GM18517 (cell line): ENCODE measurements at regions not wholly inside any gene's neighbourhood (a gene's known extent, or its start where the extent isn't known, plus 50 kb on each side); places are given as distances from the start of the nearest gene placed in this dataset.

ENCODE experiments used
- ATAC-seq: cut with Tn5 transposase; IDR thresholded peaks from one replicate; pipeline ENCODE4 v1.9.1; 2021; ENCODE audit warnings: mild to moderate bottlenecking, moderate library complexity; ENCODE audit not compliant: unreplicated experiment

DNA sequence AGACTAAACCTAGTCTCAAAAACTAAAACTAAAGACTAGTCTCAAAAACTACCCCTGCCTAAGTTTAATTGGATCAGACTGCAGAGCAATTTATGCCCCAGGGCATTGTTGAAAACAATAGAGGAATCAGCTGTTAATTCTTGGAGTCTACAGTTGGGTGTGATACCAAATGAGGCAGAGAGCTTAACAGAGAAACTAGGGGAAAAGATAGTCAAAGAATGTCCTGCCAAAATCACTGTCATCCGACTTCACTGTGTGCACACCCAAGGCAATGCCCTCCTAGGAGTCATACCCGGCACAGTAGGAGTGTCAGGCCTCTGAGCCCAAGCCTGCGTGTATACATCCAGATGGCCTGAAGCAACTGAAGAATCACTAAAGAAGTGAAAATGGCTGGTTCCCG, 90.5 kb upstream of the TOMM7 start:
- ATAC-seq: no peak

DNA sequence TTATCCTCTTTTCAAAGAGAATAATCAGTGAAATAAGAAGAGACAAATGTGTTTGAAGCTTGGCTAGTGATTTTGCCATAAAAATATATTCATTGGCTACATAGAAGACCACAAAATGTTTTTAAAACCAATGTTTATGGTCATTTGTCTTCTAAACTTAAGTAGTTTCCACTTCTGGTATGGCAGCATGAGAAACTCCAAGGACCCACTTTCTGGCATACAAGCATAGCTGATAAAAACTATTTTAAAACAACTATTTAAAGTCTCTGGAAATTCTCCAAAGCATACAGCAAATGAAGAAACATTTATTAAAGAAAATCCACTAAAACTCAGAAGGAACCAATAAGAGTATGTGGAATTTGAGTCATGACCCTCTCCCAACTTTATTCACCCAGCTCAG, 89.2 kb upstream of the TOMM7 start:
- no peak for ATAC-seq

DNA sequence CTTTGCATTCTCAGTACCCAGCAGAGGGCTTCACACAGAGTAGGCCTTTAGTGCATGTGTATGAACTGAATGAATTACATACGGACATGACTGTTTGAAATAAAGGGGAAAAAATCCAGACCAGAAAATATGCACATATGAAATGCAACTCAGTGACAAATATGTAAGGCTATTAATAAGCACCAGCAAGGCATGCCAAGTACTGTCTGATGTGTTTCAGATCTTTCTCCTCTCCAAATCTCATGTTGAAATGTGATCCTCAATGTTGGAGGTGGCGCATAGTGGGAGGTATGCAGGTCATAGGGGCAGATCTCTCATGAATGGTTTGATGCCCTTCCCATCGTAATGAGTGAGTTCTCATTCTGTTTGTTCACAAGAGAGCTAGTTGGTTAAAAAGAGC, 87.3 kb upstream of the TOMM7 start:
- no peak for ATAC-seq

DNA sequence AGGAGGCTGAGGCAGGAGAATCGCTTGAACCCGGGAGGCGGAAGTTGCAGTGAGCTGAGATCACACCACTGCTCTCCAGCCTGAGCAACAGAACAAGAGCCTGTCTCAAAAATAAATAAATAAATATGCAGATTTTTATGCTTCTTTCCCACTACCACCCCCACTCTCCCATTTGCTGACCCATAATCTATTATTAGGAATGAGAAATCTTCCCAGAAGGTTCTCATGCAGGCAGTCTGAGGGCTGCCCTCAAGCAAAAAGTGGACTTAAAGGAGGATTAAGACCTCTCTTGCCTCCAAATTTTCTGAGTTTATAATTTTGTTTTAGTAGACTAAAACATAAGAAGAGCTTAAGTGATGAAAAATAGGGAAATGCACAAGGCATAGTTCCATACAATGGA, 85.2 kb upstream of the TOMM7 start:
- no peak for ATAC-seq

DNA sequence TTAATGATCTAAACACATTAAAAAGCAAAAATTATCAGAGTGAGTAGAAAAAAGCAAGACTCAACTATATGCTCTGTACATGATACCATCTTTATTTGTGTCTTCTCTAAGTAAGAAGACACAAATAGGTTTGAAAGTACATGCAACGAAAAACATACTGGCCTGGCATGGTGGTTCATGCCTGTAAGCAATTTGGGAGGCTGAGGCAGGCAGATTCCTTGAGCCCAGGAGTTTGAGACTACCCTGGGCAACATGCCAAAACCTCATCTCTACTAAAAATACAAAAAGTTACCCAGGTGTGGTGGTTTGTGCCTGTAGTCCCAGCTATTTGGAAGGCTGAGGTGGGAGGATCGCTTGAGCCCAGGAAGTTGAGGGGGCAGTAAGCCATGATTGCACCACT, 78.1 kb upstream of the TOMM7 start:
- no peak for ATAC-seq

DNA sequence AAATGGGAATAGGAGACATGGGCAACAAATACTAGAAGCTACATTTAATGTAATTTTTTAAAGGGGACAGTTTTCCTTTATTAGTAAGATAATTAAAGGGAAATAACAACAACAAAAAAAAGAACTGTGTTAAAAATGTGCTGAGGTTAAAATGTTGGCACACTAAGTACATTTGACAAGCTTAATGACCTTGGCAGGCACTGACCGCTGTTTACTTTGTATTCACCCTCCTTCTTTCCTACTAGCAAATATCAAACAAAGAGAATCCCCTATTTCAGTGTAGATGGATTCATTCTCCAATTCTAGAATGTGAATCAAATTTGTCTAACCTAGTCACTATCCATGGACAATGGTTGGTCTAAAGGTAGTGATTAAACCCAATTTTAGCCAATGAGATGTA, 77.5 kb upstream of the TOMM7 start:
- no peak for ATAC-seq

DNA sequence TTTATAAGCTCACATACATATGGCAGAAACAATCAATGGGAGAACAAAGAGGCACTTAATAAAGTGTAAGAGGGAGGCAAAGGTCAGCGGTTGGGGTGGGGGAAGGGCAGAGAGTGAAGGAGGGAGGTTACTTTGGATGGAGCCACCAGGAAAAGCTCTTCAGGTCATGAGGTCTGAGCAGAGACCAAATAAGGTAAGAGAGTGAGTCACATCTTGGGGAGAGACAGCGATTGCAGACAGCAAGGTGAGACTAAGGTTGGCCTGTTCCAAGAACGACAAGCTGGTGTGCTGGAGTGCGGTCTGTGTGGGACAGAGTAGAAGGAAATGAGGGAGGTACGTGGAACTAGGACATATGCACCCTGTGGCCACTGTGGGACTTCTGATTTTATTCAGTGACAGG, 74.3 kb upstream of the TOMM7 start:
- ATAC-seq: no peak

DNA sequence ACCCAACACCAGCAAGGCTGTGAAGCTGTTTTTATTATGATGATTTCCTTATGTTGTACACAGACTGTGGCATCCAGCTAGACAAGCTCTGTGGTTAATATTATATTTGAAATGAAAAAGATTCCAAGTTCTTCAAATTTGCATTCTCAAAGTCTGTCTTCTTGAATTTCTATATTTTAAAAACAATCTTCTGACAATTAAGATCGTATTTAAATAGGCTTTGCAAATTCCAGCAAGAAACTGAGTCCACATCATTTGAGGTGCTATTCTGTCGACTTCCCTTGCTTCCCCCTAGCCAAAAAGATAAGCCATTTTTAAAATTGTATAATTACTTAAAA, 73.1 kb upstream of the TOMM7 start:
- ATAC-seq: no peak

DNA sequence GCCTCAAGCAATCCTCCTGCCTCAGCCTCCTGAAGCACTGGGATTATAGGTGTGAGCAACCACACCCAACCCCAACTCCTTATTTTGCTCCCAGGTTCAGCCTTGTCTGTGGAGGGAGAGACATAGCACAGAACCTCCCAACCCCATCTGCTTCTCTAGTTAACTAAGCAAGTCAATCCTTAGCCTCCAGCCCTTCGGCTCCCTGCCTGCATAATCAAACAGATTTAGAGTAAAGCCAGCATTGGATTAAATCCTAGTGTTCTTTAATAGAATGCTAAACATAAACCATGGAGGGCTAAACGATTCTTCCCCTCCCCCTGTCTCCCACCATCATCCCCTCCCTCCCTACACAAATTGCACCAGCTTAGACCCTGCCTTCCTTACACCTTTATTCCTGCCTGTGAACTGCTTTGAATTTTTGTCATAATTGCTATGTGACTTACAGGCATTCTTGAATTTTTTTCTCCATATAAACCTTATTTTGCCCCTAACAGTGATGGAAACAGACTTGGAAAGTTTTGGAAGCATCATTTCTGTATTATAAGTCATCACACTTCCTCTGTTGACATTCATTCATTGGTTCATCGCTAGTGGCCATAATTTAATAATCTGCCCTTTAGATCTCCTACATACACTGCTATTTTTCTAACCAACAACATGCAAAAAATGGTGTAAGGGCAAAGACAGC, 72.6 kb upstream of the TOMM7 start:
- ATAC-seq: no peak

DNA sequence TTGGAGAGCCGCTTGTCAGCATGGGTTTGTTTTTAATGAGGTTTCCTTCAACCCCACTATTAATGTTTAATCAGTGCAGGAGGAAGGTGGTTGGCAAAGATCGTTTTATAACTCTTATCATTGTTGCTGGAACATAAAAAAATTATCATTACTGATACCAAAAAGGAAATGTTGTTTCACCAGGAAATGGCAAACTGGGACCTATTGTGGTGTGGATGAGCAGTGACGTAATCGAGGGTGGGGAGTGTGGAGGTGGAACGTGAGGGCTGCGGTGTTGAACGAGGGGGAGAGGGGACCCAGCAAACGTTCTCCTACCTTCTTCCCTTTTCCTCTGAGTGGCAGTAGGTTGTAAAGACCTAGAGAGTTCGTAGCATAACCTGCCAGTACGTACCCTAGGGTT, 71.9 kb upstream of the TOMM7 start:
- no peak for ATAC-seq

DNA sequence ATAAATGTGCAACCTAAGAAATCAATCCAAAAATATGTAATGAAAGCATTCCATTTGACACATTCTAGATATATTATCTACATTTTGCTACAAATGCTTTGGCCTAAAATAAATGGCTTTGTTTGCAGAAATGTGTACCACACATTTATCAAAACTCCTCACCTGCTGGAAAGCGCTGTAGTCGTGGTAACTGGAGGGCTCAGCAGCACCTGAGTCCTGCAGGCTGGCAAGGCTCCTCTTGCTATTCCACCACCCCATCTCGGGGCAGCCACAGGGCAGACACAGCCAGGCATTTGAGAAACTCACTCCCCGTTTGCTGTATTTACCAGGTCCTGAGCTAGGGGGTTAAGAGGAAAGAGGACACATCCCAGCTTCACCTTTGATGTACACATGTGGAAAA, 68.1 kb upstream of the TOMM7 start:
- ATAC-seq: no peak

DNA sequence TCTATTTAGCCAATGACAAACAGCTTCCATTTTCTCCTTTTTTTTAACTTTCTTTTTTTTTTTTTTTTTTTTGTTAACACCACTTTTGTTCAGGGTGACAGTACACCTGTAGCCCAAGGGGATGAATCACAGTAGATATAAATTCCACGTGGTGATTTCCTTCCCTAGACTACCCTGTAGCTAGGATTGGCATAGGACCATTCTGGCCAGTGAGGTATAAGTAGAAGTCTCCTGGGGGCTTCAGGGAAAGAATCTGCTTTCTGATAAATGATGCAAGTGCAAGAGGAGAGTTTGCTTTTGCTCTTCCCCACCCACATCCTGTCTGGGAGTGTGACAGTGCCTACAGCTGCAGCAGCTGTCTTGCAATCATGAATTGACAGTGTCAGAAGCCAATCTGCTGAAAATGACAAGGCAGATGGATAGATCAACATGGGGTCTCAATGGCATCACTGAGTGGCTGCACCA, 63.2 kb upstream of the TOMM7 start:
- peak; percentile 89 for ATAC-seq

DNA sequence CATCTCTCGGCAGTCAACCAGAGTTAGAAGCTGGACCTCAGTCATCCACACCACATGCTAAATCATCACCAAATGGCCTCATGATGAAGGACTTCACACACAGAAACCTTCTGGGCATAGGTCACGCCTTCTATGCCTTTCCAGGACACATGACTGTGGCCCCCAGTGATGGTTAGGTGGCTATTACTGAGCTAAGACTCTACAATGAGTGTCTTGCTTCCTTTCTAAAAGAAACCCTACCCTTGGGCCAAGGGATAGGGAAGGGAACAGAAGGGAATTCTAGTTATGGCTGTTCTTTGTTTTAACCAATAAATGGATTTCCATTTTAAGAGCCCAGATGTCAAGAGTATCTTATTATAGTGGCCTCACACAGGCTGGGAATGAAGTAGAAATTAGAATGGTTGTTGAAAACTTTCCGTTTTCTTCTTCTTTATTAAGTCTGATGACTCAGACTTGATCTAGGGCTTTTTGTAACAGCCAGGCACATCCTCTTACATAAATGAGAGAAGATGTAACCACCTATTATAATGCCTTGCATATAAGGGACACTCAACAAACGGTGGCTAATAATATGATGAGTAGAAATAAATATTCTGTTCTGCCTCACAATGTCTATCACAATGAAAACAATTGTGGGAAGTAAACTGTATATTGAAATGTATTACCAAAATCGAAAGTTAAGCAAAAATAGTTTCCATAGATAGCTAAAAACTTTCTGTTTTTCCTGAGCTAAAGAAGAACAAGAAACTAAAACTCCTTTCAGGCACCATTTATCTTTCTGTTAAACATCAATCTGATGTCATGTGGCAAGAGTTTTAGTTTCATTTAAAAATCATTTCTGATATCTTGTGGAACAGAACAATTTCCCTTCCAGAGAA, 62.5 kb upstream of the TOMM7 start:
- ATAC-seq: peak; percentile 52

DNA sequence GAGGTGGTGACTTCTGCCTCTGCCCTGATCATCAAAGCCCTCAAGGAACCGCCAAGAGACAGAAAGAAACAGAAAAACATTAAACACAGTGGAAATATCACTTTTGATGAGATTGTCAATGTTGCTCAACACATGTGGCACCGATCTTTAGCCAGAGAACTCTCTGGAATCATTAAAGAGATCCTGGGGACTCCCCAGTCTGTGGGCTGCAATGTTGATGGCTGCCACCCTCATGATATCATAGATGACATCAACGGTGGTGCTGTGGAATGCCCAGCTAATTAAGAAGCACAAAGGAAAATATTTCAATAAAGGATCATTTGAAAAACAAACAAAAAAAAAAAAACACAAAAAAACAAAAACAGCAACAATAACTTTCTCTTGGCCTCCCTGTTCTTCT, 59.5 kb upstream of the TOMM7 start:
- ATAC-seq: no peak

DNA sequence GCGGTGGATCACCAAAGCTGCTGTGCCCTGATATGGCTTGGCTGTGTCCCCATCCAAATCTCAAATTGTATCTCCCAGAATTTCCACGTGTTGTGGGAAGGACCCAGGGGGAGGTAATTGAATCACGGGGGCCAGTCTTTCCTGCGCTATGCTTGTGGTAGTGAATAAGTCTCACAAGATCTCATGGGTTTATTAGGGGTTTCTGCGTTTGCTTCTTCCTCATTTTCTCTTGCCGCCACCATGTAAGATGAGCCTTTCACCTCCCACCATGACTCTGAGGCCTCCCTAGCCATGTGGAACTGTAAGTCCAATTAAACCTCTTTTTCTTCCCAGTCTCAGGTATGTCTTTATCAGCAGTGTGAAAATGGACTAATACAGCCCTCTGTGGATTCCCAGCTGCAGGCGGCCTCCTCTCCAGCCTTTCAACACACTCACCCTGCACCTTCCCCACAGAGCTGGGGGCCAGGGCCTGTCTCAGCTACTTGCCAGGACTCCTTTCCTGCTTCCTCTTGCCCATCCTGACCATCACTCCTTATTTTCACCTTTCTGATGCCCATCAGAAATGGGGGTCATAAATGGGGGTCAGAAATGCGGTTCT, 57.2 kb upstream of the TOMM7 start:
- no peak for ATAC-seq

DNA sequence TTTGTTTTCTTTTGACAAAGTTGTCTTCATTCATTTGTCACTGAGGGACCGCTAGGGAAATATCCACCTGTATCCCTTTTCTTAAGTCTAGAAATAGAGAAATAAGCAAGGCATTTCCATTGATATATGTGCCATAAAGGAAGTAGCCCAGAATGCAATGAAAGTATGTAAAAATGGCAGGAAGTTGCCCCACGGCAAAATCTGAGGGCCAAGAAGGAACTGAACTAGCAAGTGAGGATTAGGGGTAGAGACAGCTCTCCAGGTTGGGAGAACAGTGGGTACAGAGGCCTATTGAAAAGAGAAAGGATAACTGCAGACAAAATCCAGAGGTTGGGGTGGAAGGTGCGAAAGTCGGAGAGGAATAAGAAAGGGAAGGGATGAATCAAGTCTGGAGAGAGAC, 56.6 kb upstream of the TOMM7 start:
- ATAC-seq: no peak

DNA sequence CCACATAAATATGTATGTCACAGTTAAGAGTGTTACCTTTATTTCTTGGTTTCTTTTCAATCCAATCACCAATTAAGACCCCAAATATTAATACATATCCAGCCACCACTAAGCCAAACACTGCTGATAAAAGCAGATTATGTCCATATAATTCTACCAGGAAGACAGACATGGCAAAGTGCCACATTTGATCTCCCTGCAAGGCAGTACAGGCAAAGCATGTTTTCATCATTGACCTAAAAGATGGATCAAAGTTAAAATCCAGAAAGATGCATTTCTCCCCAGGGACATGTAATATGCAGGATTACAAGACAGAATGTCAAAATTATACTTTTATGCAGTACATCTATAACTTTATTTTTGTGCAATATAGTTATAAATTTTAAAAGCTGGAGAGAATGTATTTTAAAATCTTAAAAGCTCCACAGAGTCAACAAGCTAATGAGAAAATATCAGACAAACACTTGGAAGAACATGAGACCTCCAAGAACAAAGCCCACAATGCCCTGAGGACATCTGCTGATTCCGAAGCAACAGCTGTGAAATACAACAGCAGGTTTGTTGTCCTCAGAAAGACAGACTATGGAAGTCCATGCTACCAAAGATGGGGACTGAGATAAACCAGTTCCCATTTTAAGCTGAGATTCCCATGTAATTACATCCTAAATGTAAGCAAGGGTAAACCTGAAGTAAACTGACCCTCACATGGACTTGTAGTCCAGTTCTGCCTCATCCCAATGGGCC, 54.5 kb upstream of the TOMM7 start:
- no peak for ATAC-seq

DNA sequence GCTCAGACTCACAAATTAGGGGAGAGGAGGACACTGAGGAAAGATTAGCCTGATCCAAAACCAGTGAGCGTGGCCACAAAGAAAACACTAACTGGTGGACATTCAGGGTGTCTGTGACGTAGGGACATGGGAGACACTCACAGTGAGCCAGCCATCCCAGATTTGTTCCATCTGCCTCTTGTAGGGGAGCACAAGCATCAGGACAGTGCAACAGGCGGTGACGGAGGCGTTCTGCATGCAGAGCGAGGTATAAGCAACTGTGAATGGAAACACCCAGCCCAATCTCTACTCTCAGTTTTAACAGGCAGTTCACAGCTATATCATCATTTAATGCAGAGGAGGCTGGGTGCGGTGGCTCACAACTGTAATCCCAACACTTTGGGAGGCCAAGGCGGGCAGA, 52.8 kb upstream of the TOMM7 start:
- no peak for ATAC-seq

DNA sequence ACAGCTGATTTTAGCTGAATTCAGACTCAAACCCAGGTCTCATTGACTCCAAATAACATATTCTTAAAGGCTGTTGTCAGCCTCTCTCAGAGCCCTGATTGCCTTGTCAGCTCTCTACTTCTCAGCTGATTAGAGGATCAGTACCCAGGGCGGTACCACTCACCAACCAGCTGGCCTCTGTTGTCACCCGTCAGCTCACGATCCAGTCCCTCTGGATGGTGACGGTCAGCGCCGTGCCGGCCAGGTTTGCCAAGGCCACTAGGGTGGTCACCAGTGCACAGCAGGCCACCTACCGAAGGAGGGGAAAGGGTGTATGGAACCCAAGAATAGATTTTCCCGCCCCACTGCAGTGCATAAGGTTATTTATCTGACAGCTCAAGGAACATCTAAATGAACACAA, 52.3 kb upstream of the TOMM7 start:
- no peak for ATAC-seq
